PC-3 (cell line): ENCODE measurements at regions not wholly inside any gene's neighbourhood (a gene's known extent, or its start where the extent isn't known, plus 50 kb on each side); places are given as distances from the start of the nearest gene placed in this dataset.

ENCODE experiments used
- ATAC-seq: fragments of 200-7000 bp; cut with Tn5 transposase; 2 replicates; pipeline ENCODE4 v1.9.1; 2020; ENCODE audit warnings: mild to moderate bottlenecking, moderate library complexity
- BruUV-seq: library from RNA; stranded (reverse); fragments of 400-500 nt; replicated peaks from 2 replicates; lab custom pipeline; 2021; lab: Mats Ljungman, UMichigan
- CTCF ChIA-PET: fragments of 300-600 bp; sonication (Branson Sonifier 250); formaldehyde crosslinking; loops from one replicate; lab custom pipeline; 2022; ENCODE audit warnings: antibody characterized with exemption; lab: Charles Lee
- POLR2A ChIA-PET: fragments of 300-600 bp; sonication (Branson Sonifier 250); formaldehyde crosslinking; loops from one replicate; lab custom pipeline; 2022; ENCODE audit warnings: antibody characterized with exemption; ENCODE audit not compliant: unreplicated experiment; lab: Charles Lee
- DNase-seq: peaks from one replicate; pipeline ENCODE4 v3.0.0-alpha.2; 2015
- H2AFZ ChIP-seq: fragments of 300-600 bp; sonication (generic); 2 replicates; pipeline ENCODE4 v1.6.0; 2016; ENCODE audit warnings: antibody characterized with exemption, low read length
- H3F3A ChIP-seq: fragments of 300-600 bp; sonication (generic); one replicate; pipeline ENCODE4 v1.6.0; 2017; ENCODE audit warnings: antibody characterized with exemption, low read length, control low read depth, mild to moderate bottlenecking; ENCODE audit not compliant: unreplicated experiment
- H3K27ac ChIP-seq: fragments of 300-600 bp; sonication (generic); 2 replicates; pipeline ENCODE4 v1.5.1; 2016; ENCODE audit warnings: mild to moderate bottlenecking, low read length
- H3K27me3 ChIP-seq: fragments of 300-600 bp; sonication (generic); 2 replicates; pipeline ENCODE4 v1.6.1; 2016; ENCODE audit warnings: low read length, mixed read lengths
- H3K36me3 ChIP-seq: fragments of 300-600 bp; sonication (generic); 2 replicates; pipeline ENCODE4 v1.6.1; 2016; ENCODE audit warnings: low read depth, mixed run types, low read length, mixed read lengths
- H3K4me1 ChIP-seq: fragments of 300-600 bp; sonication (generic); 2 replicates; pipeline ENCODE4 v1.5.1; 2016; ENCODE audit warnings: low read length; ENCODE audit not compliant: insufficient read depth
- H3K4me2 ChIP-seq: fragments of 300-600 bp; sonication (generic); 2 replicates; pipeline ENCODE4 v1.6.0; 2016; ENCODE audit warnings: low read length
- H3K4me3 ChIP-seq: fragments of 300-600 bp; sonication (generic); 2 replicates; pipeline ENCODE4 v1.5.1; 2016; ENCODE audit warnings: mild to moderate bottlenecking, low read length, mixed read lengths
- H3K79me2 ChIP-seq: fragments of 300-600 bp; sonication (generic); 2 replicates; pipeline ENCODE4 v1.6.1; 2017; ENCODE audit warnings: low read length, mixed read lengths
- H3K9ac ChIP-seq: fragments of 300-600 bp; sonication (generic); 2 replicates; pipeline ENCODE4 v1.6.0; 2016; ENCODE audit warnings: mild to moderate bottlenecking, low read length
- H3K9me2 ChIP-seq: fragments of 300-600 bp; sonication (generic); replicated peaks from 2 replicates; pipeline ENCODE4 v1.6.1; 2016; ENCODE audit warnings: mixed run types, low read length, mixed read lengths
- H3K9me3 ChIP-seq: fragments of 300-600 bp; sonication (generic); 2 replicates; pipeline ENCODE4 v1.6.1; 2016; ENCODE audit warnings: low read length, mixed read lengths
- H4K20me1 ChIP-seq: fragments of 300-600 bp; sonication (generic); 2 replicates; pipeline ENCODE4 v1.6.1; 2016; ENCODE audit warnings: low read length, mixed read lengths
- CTCF ChIP-seq: fragments of 300-600 bp; sonication (generic); conservative IDR thresholded peaks from 2 replicates; pipeline ENCODE4 v1.5.1; 2017; ENCODE audit warnings: antibody characterized with exemption, low read depth, mild to moderate bottlenecking, low read length
- EZH2 ChIP-seq: fragments of 300-600 bp; sonication (generic); IDR thresholded peaks from one replicate; pipeline ENCODE4 v1.6.1; 2017; ENCODE audit warnings: antibody characterized with exemption, mild to moderate bottlenecking, low read length; ENCODE audit not compliant: unreplicated experiment
- EZH2phosphoT487 ChIP-seq: fragments of 300-600 bp; sonication (generic); IDR thresholded peaks from 2 replicates; pipeline ENCODE4 v1.6.1; 2018; ENCODE audit warnings: mild to moderate bottlenecking, antibody characterized with exemption, low read length, borderline replicate concordance
- intact Hi-C: fragments of 100-400 bp; cut with micrococcal nuclease; formaldehyde crosslinking; loops from 2 replicates; pipeline ENCODE4 v1.9.0; 2023

- intact Hi-C loops, result no loop called here
Measured at GRCh38 chr4:28948501-28948900, 1771.7 kb upstream of the PCDH7 start.

GRCh38 chr4:28966982-28967381, 1753.2 kb upstream of the PCDH7 start:
- peaks cover 12% of the 10 kb centered on the region for H3K4me1 ChIP-seq
- ATAC-seq, result peak; percentile 99
- no peaks in the 10 kb centered on the region for H3K27me3 ChIP-seq
- H3K36me3 ChIP-seq, result no peaks in the 10 kb centered on the region
- peak overlapping the region; percentile 79 for H2AFZ ChIP-seq
- TF ChIP-seq EZH2, result no peak
- no peaks in the 10 kb centered on the region for H3K9me3 ChIP-seq
- H3K9ac ChIP-seq, result no peak overlapping the region; the same call in 1 of the 2 replicates
- H3K79me2 ChIP-seq, result no peaks in the 10 kb centered on the region
- peak; percentile 69 for DNase-seq
- H4K20me1 ChIP-seq, result no peaks in the 10 kb centered on the region
- H3K9me2 ChIP-seq, result no peaks in the 10 kb centered on the region
- peak overlapping the region; percentile 78 for H3K4me2 ChIP-seq
- ChIA-PET CTCF (no interaction called here), POLR2A (no interaction called here)
- H3K4me3 ChIP-seq, result peak overlapping the region; percentile 42; the same call in 1 of the 2 replicates
- BruUV-seq, result no TSS peak
- intact Hi-C loops, result loop anchor here (5.0 to 10.0 kb wide), 2 partner anchors 62 to 740 kb away; no protein-coding TSS in a partner anchor
- peak overlapping the region; percentile 54 for H3K27ac ChIP-seq
- no peaks in the 10 kb centered on the region for H3F3A ChIP-seq

More at GRCh38 chr4:28948501-28948900, 1771.7 kb upstream of the PCDH7 start:
- no peak overlapping the region for H3K27ac ChIP-seq
- no peak for ATAC-seq
- H3K4me3 ChIP-seq, result no peak overlapping the region
- DNase-seq, result no peak
- no peaks in the 10 kb centered on the region for H4K20me1 ChIP-seq
- H3K4me1 ChIP-seq, result no peaks in the 10 kb centered on the region
- POLR2A ChIA-PET, result no interaction called here
- H3K9ac ChIP-seq, result no peak overlapping the region
- no peak overlapping the region for H2AFZ ChIP-seq
- no peaks in the 10 kb centered on the region for H3F3A ChIP-seq
- H3K9me2 ChIP-seq, result no peaks in the 10 kb centered on the region
- H3K4me2 ChIP-seq, result no peak overlapping the region
- BruUV-seq, result no TSS peak
- no peaks in the 10 kb centered on the region for H3K79me2 ChIP-seq
- TF ChIP-seq EZH2phosphoT487 (no peak), EZH2 (no peak), CTCF (no peak)
- H3K36me3 ChIP-seq, result no peaks in the 10 kb centered on the region
- H3K27me3 ChIP-seq, result no peaks in the 10 kb centered on the region
- CTCF ChIA-PET, result no interaction called here
- no peaks in the 10 kb centered on the region for H3K9me3 ChIP-seq

- BruUV-seq, result no TSS peak
- Histone ChIP-seq H3K27me3 (no peaks in the 10 kb centered on the region), H3K9me3 (no peaks in the 10 kb centered on the region), H3K4me3 (no peak overlapping the region), H3F3A (no peaks in the 10 kb centered on the region), H3K4me2 (no peak overlapping the region), H3K27ac (no peak overlapping the region), H3K79me2 (no peaks in the 10 kb centered on the region), H3K9ac (no peak overlapping the region), H4K20me1 (no peaks in the 10 kb centered on the region), H3K36me3 (no peaks in the 10 kb centered on the region), H2AFZ (no peak overlapping the region), H3K9me2 (no peaks in the 10 kb centered on the region), H3K4me1 (no peaks in the 10 kb centered on the region)
- POLR2A ChIA-PET, result no interaction called here
- DNase-seq (peak; percentile 3), ATAC-seq (no peak)
- TF ChIP-seq CTCF (no peak), EZH2 (no peak), EZH2phosphoT487 (no peak)
- CTCF ChIA-PET, result no interaction called here
- intact Hi-C loops, result no loop called here
Measured at GRCh38 chr4:28973587-28974350, 1746.4 kb upstream of the PCDH7 start.
